ENCODE measurements at regions not wholly inside any gene's neighbourhood (a gene's known extent, or its start where the extent isn't known, plus 50 kb on each side); places are given as distances from the start of the nearest gene placed in this dataset.

DNA sequence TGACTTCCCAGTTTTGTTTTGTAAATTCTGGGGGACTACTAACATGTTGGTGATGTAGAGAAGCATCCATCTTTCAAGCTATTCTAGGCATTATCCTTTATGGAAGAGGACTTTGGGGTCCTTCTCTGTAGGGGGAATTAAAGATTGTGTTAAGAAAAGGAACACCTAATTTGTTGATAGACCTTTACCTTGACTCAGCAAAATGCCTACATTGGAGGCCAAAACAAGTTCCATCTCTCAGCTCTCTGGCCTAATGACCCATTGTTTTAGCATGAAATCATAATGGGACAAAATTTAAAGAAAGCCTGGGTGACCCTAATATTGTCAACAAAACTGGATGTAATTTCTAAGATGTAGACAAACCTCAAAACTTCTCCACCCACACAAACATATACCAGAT lies 465.3 kb upstream of the SOX9 start:
- TF ChIP-seq POLR2A (IDR thresholded peaks at IDR 0.05): no peak
- TF ChIP-seq, protein P1, sequence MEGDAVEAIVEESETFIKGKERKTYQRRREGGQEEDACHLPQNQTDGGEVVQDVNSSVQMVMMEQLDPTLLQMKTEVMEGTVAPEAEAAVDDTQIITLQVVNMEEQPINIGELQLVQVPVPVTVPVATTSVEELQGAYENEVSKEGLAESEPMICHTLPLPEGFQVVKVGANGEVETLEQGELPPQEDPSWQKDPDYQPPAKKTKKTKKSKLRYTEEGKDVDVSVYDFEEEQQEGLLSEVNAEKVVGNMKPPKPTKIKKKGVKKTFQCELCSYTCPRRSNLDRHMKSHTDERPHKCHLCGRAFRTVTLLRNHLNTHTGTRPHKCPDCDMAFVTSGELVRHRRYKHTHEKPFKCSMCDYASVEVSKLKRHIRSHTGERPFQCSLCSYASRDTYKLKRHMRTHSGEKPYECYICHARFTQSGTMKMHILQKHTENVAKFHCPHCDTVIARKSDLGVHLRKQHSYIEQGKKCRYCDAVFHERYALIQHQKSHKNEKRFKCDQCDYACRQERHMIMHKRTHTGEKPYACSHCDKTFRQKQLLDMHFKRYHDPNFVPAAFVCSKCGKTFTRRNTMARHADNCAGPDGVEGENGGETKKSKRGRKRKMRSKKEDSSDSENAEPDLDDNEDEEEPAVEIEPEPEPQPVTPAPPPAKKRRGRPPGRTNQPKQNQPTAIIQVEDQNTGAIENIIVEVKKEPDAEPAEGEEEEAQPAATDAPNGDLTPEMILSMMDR (IDR thresholded peaks at IDR 0.05): no peak

Measured in Peyer's patch (tissue), 4 donors.